Adipocyte (in vitro differentiated cells): ENCODE measurements at regions not wholly inside any gene's neighbourhood (a gene's known extent, or its start where the extent isn't known, plus 50 kb on each side); places are given as distances from the start of the nearest gene placed in this dataset.

Source experiments
- DNase-seq: peaks from one replicate; pipeline ENCODE4 v3.0.0-alpha.2; 2015; ENCODE audit warnings: low read depth
- H3K27me3 ChIP-seq: replicated peaks from 2 replicates; pipeline ENCODE4 v1.7.0; 2013; ENCODE audit warnings: mild to moderate bottlenecking, low read length, moderate library complexity; ENCODE audit not compliant: control insufficient read depth, insufficient read depth
- H3K36me3 ChIP-seq: 2 replicates; pipeline ENCODE4 v1.7.0; 2013; ENCODE audit warnings: low read length, mild to moderate bottlenecking, moderate library complexity; ENCODE audit not compliant: control insufficient read depth, insufficient read depth, severe bottlenecking
- H3K4me1 ChIP-seq: 2 replicates; pipeline ENCODE4 v1.7.0; 2013; ENCODE audit warnings: mild to moderate bottlenecking, low read length, moderate library complexity; ENCODE audit not compliant: control insufficient read depth, insufficient read depth
- H3K4me3 ChIP-seq: 2 replicates; pipeline ENCODE4 v1.7.0; 2013; ENCODE audit warnings: mild to moderate bottlenecking, low read length, moderate library complexity
- H3K9ac ChIP-seq: 2 replicates; pipeline ENCODE4 v1.7.0; 2013; ENCODE audit warnings: mild to moderate bottlenecking, low read length, moderate library complexity
- H3K9me3 ChIP-seq: 2 replicates; pipeline ENCODE4 v1.7.0; 2013; ENCODE audit warnings: mild to moderate bottlenecking, low read length, moderate library complexity; ENCODE audit not compliant: control insufficient read depth

DNA sequence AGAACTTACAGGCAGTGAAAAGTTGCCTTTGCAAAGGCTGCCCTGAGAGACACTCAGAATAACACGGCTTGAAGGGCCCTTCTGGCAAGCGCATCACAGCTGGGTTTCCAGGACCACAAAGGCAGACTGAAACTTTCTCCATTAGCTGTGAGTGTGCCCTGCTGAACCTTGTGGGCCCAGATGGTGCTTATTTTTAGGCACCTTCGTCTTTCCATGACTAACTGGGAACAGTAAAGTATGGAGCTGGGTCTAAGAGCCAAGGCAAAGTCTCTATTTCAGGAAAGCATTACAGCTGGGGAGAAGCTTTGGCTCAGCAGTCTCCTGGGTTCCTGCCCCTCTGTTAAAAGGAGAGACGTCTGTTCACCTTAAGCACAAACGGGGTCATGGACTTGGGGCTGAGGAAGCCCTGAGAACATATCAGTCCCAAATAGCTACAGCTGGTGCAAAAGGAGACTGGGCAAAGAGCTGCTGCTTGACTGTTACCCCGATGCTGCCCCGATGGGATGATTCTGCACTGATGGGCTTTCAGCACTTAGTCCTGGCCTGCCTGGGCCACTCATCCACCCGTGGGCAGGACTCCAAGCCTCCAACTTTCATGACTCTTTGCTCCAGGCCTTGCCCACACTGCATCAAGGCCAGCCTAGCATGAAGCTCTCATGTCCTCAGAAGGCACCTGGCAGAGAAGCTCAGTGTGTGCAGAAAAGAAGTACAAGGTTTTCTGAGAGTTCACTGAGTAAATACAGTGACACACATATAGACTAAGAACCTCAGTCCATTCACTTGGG lies 248.3 kb downstream of the PHLDA1 start:
- Histone ChIP-seq H3K4me3 (no peak overlapping the region), H3K9me3 (no peaks in the 10 kb centered on the region), H3K4me1 (peaks cover 5% of the 10 kb centered on the region), H3K36me3 (no peaks in the 10 kb centered on the region), H3K9ac (no peak overlapping the region), H3K27me3 (no peaks in the 10 kb centered on the region)
- no peak for DNase-seq

DNA sequence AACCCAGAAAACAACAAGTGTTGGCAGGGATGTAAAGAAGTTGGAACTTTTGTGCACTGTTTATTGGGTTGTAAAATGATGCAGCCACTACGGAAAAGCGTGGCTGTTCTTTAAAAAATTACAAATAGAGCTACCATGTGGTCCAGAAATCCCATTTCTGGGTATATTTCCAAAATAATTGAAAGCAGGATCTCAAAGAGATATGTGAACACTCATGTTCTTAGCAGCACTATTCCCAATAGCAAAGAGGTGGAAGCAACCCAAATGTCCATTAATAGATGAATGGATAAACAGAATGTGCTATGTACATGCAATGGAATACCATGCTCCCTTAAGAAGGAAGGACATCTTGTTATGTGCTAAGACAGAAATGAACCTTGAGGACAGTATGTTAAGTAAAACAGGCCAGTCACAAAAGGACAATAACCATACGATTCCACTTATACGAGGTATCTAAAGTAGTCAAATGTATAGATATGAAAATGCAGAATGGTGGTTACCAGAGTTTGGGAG lies 249.5 kb downstream of the PHLDA1 start:
- Histone ChIP-seq H3K36me3 (no peaks in the 10 kb centered on the region), H3K4me1 (peaks cover 5% of the 10 kb centered on the region), H3K4me3 (no peak overlapping the region), H3K9ac (no peak overlapping the region), H3K27me3 (no peaks in the 10 kb centered on the region), H3K9me3 (no peaks in the 10 kb centered on the region)
- no peak for DNase-seq

DNA sequence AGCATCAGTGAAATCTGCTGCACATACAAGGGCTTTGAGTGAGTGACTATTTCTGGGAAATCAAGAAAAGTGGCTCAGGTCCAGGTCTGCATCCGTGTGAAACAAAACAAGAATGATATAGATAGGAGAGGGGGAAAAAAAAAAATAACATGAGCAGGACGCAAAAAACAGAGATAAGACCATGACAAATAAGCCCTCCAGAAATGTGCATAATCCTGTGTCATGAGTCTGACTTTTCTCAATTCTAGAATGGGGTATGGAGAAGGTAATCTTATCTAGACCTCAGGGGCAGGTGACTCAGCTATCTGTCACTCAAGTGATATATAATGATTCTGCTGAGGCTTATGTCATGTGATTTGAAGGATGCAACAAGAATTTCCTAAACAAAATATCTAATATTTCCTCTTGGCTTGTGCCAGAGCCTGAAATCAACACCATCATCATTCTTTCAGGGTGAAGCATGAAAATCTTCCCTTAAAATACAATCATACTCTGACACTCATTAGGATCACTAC lies 250.0 kb downstream of the PHLDA1 start:
- no peaks in the 10 kb centered on the region for H3K27me3 ChIP-seq
- H3K36me3 ChIP-seq, result no peaks in the 10 kb centered on the region
- no peak overlapping the region for H3K4me3 ChIP-seq
- H3K9ac ChIP-seq, result no peak overlapping the region
- no peaks in the 10 kb centered on the region for H3K9me3 ChIP-seq
- no peak for DNase-seq
- peaks cover 5% of the 10 kb centered on the region for H3K4me1 ChIP-seq

DNA sequence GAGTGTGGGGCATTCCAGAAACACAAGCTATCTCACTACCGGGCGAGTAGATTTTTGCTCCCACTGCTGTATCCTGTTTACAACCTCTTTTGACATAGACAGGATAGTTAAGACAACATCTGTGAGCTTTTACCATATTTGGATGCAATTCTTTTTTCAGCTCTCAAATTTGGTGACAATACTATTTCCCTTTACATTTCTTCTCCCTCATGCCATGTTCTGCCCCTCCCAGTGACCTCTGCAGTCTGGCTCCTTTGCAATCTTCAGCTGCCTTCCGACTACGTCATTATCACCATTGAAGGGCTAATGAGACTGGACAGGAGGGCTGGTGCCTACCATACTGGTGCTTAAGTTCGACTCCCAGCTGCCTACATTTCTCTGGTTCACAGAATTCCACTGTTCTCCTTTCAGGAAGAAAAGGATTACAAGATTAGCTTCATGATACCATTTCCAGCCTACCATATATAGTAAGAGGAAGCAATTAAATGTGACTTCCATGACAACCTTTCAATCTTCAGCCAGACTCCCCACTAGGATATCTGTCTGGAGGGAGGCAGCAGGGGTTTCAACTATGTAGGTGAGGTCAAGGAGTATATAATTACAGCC lies 251.6 kb downstream of the PHLDA1 start:
- no peak for DNase-seq
- Histone ChIP-seq H3K4me3 (no peak overlapping the region), H3K9me3 (no peaks in the 10 kb centered on the region), H3K36me3 (no peaks in the 10 kb centered on the region), H3K9ac (no peak overlapping the region), H3K27me3 (no peaks in the 10 kb centered on the region), H3K4me1 (peaks cover 5% of the 10 kb centered on the region)

DNA sequence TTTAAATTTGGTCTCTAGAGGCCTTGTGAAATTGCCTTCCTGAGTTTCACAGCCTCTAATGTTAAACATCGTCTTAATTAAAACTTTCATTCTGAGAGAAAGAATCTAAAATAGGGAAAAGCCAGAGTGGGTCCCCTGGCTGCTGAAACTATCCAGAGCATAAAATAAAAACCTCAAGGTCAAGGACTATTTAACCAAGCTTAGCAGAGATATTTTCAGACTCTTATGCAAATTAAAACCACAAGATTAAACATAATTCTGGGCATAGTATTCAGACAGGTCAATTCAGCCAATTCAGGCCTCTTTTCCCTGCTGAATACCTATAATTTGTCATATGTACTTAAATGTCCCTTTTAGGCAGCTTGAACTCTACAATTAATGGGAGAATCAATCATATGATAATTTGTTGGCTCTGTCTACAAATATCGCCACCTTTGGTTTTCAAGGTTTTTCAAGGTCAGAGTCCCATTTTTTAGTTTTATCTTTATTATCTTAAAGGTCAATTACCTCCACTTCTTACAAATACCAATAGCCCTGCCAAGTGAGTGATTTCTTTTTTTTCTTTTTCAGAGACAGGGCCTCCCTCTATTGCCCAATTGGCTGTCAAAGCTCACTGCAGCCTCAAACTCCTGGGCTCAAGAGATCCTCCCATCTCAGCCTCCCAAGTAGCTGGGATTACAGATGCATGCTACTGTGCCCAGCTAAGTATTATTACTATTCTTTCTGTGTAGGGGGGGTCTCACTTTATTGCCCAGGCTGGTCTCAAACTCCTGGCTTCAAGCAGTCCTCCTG lies 257.1 kb downstream of the PHLDA1 start:
- Histone ChIP-seq H3K36me3 (no peaks in the 10 kb centered on the region), H3K9ac (no peak overlapping the region)

DNA sequence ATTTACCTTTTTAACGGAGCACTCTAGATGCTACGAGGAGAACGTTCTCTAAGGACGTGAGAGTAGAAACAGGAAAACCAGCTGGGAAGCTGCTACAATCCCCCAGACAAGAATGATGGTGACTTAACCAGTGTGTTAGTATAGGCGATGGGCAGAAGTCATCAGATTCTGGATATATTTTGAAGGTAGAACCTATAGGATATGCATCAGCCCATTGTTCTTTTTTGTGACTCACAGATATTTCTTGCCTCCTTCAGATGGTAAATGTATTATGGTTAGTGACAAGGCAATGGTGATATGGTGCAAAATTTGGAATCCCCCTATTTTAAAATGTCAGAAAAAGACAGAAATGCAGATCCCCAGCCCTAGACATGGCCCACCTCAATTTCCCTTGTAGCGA lies 258.2 kb downstream of the PHLDA1 start:
- Histone ChIP-seq H3K9ac (no peak overlapping the region), H3K4me3 (no peak overlapping the region), H3K27me3 (no peaks in the 10 kb centered on the region), H3K9me3 (no peaks in the 10 kb centered on the region), H3K36me3 (no peaks in the 10 kb centered on the region), H3K4me1 (peaks cover 4% of the 10 kb centered on the region)
- DNase-seq, result no peak

More for the DNA sequence above, 257.1 kb downstream of the PHLDA1 start:
- H3K4me1 ChIP-seq, result peaks cover 4% of the 10 kb centered on the region
- H3K27me3 ChIP-seq, result no peaks in the 10 kb centered on the region
- no peak overlapping the region for H3K4me3 ChIP-seq
- no peaks in the 10 kb centered on the region for H3K9me3 ChIP-seq
- peak; percentile 34 for DNase-seq

DNA sequence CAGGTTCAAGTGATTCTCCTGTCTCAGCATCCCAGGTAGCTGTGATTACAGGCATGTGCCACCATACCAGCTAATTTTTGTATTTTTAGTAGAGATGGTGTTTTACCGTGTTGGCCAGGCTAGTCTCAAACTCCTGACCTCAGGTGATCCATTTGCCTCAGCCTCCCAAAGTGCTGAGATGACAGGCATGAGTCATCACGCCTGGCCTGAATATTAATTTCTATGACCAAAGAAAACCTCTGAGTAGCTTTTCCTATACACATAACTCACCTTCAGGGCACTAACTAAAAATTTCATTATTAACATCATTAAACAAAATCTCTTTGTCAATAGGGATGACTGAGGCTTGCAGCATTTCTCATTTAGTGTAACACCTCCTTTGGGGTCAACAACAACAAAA lies 259.6 kb upstream of the KRR1 start:
- Histone ChIP-seq H3K9ac (no peak overlapping the region), H3K27me3 (no peaks in the 10 kb centered on the region), H3K9me3 (no peaks in the 10 kb centered on the region), H3K4me1 (peaks cover 14% of the 10 kb centered on the region), H3K4me3 (no peak overlapping the region), H3K36me3 (no peaks in the 10 kb centered on the region)
- no peak for DNase-seq

DNA sequence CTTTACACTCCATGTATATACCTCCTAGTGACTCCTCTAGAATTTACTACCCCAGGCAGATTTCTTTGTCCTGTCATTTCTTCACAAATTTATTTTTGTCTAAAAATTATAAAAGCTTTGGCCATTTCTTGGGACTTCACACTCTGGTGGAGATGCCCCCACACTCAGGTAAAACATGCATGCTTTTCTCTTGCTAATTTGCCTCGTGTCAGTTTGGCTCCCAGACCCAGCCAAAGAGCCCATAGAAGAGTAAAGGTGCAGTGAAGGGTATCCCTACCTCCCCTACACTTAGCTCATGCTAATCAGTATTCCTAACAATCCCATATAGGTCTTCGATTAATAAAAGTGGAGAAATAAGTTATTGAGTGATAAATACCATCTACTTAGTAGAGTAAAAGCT lies 256.5 kb upstream of the KRR1 start:
- Histone ChIP-seq H3K9ac (no peak overlapping the region), H3K4me3 (no peak overlapping the region), H3K4me1 (peaks cover 9% of the 10 kb centered on the region), H3K36me3 (no peaks in the 10 kb centered on the region), H3K27me3 (no peaks in the 10 kb centered on the region), H3K9me3 (no peaks in the 10 kb centered on the region)
- DNase-seq, result no peak

DNA sequence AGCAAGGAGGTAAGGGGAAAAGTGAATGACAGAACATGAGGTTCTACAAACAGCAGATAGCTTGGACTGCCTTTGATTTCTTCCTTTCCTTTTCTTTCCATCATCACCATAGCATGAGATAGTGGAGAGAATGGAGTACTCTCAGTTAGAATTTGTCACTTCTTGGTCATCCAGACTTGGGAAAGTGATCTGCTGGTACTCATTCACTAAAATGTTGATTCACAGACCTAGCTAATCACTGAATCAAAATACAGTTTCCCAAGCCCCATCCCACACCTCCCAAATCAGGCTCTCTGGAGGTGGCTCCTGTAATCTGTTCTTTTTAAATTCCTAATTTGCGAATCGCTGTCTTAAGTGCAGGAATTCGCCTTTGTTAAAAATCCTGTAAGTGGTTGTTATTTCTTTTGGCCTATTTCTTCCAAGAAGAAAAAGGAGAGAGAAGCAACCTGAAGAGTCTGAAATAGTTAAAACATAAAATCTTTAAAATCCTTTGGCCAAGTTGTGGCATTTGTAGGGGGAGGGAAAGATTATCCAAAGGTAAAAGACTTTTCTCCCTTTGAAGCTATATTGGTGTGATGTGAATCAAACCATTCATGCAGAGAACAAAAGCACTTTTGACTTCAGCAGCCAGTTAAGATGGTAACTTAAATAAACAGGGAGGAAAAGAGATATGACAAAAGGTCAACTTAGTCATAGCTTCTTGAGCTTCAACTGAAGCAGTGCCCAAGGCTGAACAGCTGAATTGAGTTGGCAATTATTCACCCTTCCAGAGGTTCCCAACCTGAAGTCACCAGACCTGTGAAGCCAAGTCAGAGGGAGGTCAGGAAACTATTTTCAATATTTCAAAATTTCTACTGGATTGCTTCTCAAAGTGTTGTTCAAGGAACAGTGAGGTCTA lies 255.1 kb upstream of the KRR1 start:
- no peaks in the 10 kb centered on the region for H3K27me3 ChIP-seq
- H3K9me3 ChIP-seq, result no peaks in the 10 kb centered on the region
- H3K9ac ChIP-seq, result no peak overlapping the region
- H3K4me3 ChIP-seq, result no peak overlapping the region
- DNase-seq, result peak; percentile 53
- H3K36me3 ChIP-seq, result no peaks in the 10 kb centered on the region
- H3K4me1 ChIP-seq, result peaks cover 9% of the 10 kb centered on the region

DNA sequence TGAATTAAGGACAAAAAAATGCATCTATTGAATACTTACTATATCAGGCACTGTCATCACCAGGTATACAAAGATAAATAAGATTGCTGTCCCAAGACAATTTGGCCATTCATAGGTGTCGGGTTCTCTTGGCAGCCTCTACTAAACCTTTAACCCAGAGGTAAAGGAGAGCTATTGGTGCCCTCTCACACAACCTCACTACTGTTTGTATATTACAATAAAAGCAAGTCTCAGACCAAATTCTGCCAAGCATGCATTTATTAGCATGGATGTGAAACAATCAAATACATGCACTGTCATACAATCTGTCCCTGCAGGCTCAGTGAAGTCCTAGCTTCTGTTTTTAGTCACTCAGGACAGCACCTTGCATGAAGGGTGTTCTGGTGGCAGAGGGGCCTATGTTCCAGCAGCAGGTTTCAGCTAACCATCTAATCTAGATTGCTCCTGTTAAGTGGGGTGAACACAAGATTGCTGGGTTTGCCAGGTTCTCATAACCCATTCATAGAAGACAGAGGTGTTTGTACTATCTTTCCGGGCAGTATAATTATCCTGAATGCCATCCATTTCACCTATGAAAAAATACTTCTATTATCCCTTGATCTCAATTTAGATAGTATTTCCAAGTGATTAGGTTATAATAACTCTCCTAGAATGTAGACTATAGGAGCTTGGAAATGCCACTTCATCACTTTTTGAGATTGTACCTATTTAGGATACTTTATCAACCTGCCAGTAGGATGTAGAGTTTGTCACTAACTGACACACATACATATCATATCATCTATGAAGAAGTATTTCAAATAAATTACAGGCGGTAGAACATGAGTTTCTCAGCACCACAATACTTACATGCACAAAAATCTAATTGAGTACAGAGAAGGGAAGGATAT lies 254.0 kb upstream of the KRR1 start:
- DNase-seq, result no peak
- no peak overlapping the region for H3K9ac ChIP-seq
- H3K27me3 ChIP-seq, result no peaks in the 10 kb centered on the region
- H3K4me1 ChIP-seq, result peaks cover 10% of the 10 kb centered on the region
- H3K4me3 ChIP-seq, result no peak overlapping the region
- no peaks in the 10 kb centered on the region for H3K36me3 ChIP-seq
- H3K9me3 ChIP-seq, result no peaks in the 10 kb centered on the region
